Prostate gland (tissue), 2 donors: ENCODE measurements at regions not wholly inside any gene's neighbourhood (a gene's known extent, or its start where the extent isn't known, plus 50 kb on each side); places are given as distances from the start of the nearest gene placed in this dataset.

Source experiments
- POLR2AphosphoS5 ChIP-seq: sonication (generic); formaldehyde crosslinking; IDR thresholded peaks from one replicate; pipeline ENCODE4 v1.6.1; 2017; ENCODE audit warnings: antibody characterized with exemption
- TF ChIP-seq, protein P1 (sequence below), 4 experiments: fragments of 200-600 bp in 2 of 4; fragments of 450-650 bp in 2 of 4; sonication (generic) in 2 of 4; IDR thresholded peaks; 1 replicate in 3 of 4; 2 replicates in 1 of 4; pipeline ENCODE4 v1.5.1; 2016 to 2019; ENCODE audit warnings: antibody characterized with exemption in 4 of 4, mild to moderate bottlenecking in 2 of 4, moderate library complexity in 2 of 4

DNA sequence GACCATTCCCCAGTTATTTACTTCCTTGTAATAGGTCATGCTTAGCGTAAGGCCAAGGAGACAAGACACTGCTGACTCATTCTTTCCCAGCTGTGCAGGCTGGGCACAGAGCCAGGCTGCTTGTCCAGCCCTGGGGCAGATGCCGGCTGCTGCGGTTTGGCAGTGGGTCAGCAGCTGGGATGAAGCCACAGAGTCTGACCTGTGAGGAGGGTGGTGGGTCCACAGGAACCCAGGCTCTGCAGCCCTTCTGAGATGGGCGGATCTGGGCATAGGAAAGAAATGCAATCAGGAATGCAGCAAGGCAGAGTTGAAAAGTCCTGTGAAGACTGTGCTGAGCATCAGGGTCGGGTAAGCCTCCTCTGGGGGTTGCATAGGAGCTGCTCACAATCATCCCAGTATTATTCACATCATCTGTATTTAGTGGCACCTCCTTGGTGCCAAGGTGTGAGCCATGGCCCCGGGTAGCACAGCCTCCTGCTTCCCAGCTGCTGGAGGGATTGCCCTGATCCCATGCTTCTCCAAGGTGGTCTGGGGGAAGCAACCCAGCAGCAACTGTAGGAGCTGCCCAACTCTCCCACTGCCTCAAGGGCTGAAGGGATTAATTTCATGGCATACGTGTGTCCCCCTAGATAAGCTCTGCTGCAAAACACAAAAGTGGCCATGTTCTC lies 139.0 kb downstream of the DDX1 start:
- TF ChIP-seq, protein P1, sequence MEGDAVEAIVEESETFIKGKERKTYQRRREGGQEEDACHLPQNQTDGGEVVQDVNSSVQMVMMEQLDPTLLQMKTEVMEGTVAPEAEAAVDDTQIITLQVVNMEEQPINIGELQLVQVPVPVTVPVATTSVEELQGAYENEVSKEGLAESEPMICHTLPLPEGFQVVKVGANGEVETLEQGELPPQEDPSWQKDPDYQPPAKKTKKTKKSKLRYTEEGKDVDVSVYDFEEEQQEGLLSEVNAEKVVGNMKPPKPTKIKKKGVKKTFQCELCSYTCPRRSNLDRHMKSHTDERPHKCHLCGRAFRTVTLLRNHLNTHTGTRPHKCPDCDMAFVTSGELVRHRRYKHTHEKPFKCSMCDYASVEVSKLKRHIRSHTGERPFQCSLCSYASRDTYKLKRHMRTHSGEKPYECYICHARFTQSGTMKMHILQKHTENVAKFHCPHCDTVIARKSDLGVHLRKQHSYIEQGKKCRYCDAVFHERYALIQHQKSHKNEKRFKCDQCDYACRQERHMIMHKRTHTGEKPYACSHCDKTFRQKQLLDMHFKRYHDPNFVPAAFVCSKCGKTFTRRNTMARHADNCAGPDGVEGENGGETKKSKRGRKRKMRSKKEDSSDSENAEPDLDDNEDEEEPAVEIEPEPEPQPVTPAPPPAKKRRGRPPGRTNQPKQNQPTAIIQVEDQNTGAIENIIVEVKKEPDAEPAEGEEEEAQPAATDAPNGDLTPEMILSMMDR (IDR thresholded peaks at IDR 0.05): no peak
- peak; percentile 78 for TF ChIP-seq POLR2AphosphoS5
